GM12892 (cell line): ENCODE measurements at regions not wholly inside any gene's neighbourhood (a gene's known extent, or its start where the extent isn't known, plus 50 kb on each side); places are given as distances from the start of the nearest gene placed in this dataset.

Experiments
- POLR2A ChIP-seq: IDR thresholded peaks from 2 replicates; pipeline ENCODE4 v1.6.1; 2011; ENCODE audit warnings: low read depth, low read length, control low read depth
- POLR2AphosphoS5 ChIP-seq: IDR thresholded peaks from 2 replicates; pipeline ENCODE4 v1.6.1; 2011; ENCODE audit warnings: low read depth, low read length, control low read depth
- TAF1 ChIP-seq: IDR thresholded peaks from 2 replicates; pipeline ENCODE4 v1.6.1; 2011; ENCODE audit warnings: low read depth, mild to moderate bottlenecking, control low read depth, low read length, borderline replicate concordance

DNA sequence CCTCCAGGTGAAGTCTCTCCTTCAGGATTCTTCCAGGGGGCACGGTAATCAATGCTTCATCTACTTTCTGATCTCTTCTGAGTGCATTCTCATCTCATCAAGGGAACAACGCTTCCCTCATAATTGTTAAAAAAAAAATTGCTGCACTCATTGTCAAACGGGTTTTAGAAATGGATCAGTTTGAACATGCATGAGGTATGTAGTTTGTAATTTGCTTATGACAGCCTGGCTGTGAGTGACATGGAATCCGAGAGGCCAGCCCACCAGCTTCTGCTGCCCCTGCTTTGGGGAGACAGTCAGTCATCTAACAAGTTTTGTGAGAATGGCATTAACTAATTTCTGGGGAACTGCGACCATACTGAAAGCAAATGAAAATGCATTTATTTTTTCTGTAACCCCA lies 791.9 kb upstream of the SOX11 start:
- TF ChIP-seq POLR2A (no peak), POLR2AphosphoS5 (no peak), TAF1 (no peak)
